ENCODE measurements at regions not wholly inside any gene's neighbourhood (a gene's known extent, or its start where the extent isn't known, plus 50 kb on each side); places are given as distances from the start of the nearest gene placed in this dataset.

- no peak for DNase-seq (ENCODE audit: extremely low spot score)
- POLR2A ChIA-PET = no interaction called here
- CTCF ChIA-PET = no interaction called here
- no peak for TF ChIP-seq CTCF (IDR thresholded peaks at IDR 0.05; ENCODE audit: control extremely low read depth, extremely low read depth, low read depth, missing control alignments)
Measured at GRCh38 chr4:29307755-29308154, 1412.4 kb upstream of the PCDH7 start.

- ChIA-PET CTCF (no interaction called here), POLR2A (no interaction called here)
- DNase-seq (ENCODE audit: extremely low spot score) = no peak
- no peak for TF ChIP-seq CTCF (IDR thresholded peaks at IDR 0.05; ENCODE audit: control extremely low read depth, extremely low read depth, low read depth, missing control alignments)
Measured at GRCh38 chr4:29309050-29309449, 1411.1 kb upstream of the PCDH7 start.

DNA sequence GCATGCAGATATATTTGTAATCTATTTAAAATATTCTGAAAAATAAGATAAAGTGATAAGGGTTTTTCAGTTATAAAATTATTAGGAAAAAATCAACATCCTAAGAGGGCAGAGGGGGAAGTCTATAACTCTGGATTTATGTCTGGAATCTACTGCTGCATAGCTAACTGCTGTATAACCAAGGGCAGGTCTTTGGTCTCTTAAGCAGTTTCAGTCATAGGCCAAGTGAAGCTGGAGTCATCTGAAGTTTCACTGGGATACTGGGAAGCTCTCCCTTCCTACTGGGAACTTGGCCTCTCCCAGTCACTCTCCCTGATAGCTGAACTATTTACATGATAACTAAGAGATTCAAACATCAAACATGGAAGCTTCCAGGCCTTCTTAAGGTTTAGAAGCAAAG is 1409.9 kb upstream of the PCDH7 start:
- ChIA-PET POLR2A (no interaction called here), CTCF (no interaction called here)
- no peak for TF ChIP-seq CTCF (IDR thresholded peaks at IDR 0.05; ENCODE audit: control extremely low read depth, extremely low read depth, low read depth, missing control alignments)
- DNase-seq (ENCODE audit: extremely low spot score) = no peak

DNA sequence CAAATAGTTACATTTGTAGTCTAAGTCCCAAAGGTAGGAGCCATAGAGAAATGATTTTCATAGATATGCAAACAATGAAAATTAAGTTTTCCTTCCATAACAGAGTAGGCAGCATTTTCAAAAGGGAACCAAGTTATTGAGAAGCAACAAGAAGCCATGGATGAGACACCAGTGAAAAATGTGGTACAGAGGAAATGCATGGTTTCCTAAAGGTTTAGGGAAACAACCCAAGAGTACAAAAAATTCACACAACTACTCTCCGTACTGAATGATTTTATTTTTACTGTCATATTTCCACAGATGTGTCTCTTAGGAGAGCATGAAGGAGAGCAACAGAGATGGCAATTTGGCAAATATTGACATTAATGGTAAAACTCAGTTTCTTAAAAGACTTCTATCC is 1408.9 kb upstream of the PCDH7 start:
- DNase-seq (ENCODE audit: extremely low spot score) = no peak
- no peak for TF ChIP-seq CTCF (IDR thresholded peaks at IDR 0.05; ENCODE audit: control extremely low read depth, extremely low read depth, low read depth, missing control alignments)
- POLR2A ChIA-PET = no interaction called here
- CTCF ChIA-PET = no interaction called here

- DNase-seq (ENCODE audit: extremely low spot score) = no peak
- POLR2A ChIA-PET = no interaction called here
- no peak for TF ChIP-seq CTCF (IDR thresholded peaks at IDR 0.05; ENCODE audit: control extremely low read depth, extremely low read depth, low read depth, missing control alignments)
- CTCF ChIA-PET = interaction anchor here (1.1 to 1.6 kb wide), 3 partner anchors 9 to 32 kb away, joined by 3 to 5 read pairs (median 4); no protein-coding TSS in a partner anchor
Measured at GRCh38 chr4:29319663-29320340, 1400.4 kb upstream of the PCDH7 start.

GRCh38 chr4:29320947-29321620 is 1399.1 kb upstream of the PCDH7 start:
- no peak for TF ChIP-seq CTCF (IDR thresholded peaks at IDR 0.05; ENCODE audit: control extremely low read depth, extremely low read depth, low read depth, missing control alignments)
- CTCF ChIA-PET = interaction anchor here (1.1 to 1.6 kb wide), 2 partner anchors 8 to 33 kb away, joined by 4 to 5 read pairs; no protein-coding TSS in a partner anchor
- POLR2A ChIA-PET = no interaction called here
- no peak for DNase-seq (ENCODE audit: extremely low spot score)
